ENCODE measurements at regions not wholly inside any gene's neighbourhood (a gene's known extent, or its start where the extent isn't known, plus 50 kb on each side); places are given as distances from the start of the nearest gene placed in this dataset.

GRCh38 chr3:166257715-166258114 lies 420.5 kb upstream of the BCHE start:
- Histone ChIP-seq H3K4me1 (ENCODE audit: control insufficient read depth, insufficient read depth, low read length) (no peaks in the 10 kb centered on the region), H3K4me3 (ENCODE audit: low read depth, low read length) (no peak overlapping the region), H3K36me3 (ENCODE audit: control insufficient read depth, insufficient read depth, low read length) (no peaks in the 10 kb centered on the region), H3K27me3 (ENCODE audit: control insufficient read depth, insufficient read depth, low read length) (no peaks in the 10 kb centered on the region), H3K27ac (ENCODE audit: low read depth, low read length) (no peak overlapping the region), H3K9me3 (ENCODE audit: control insufficient read depth, insufficient read depth, low read length) (no peaks in the 10 kb centered on the region)
- no peak for DNase-seq (ENCODE audit: low read depth in 4 of 6, low spot score in 6 of 6)
- WGBS (ENCODE audit: insufficient coverage): 93% methylated on average over 15 of the region's 16 CpGs

GRCh38 chr3:166248784-166249183 lies 411.6 kb upstream of the BCHE start:
- DNase-seq (ENCODE audit: low read depth in 4 of 6, low spot score in 6 of 6): no peak
- H3K4me1 ChIP-seq (ENCODE audit: control insufficient read depth, insufficient read depth, low read length): no peaks in the 10 kb centered on the region
- H3K27ac ChIP-seq (ENCODE audit: low read depth, low read length): no peak overlapping the region
- no peaks in the 10 kb centered on the region for H3K36me3 ChIP-seq (ENCODE audit: control insufficient read depth, insufficient read depth, low read length)
- 60% methylated on average over 3 of the region's 3 CpGs for WGBS (ENCODE audit: insufficient coverage)
- H3K9me3 ChIP-seq (ENCODE audit: control insufficient read depth, insufficient read depth, low read length): no peaks in the 10 kb centered on the region
- no peak overlapping the region for H3K4me3 ChIP-seq (ENCODE audit: low read depth, low read length)
- no peaks in the 10 kb centered on the region for H3K27me3 ChIP-seq (ENCODE audit: control insufficient read depth, insufficient read depth, low read length)

- no peaks in the 10 kb centered on the region for H3K9me3 ChIP-seq (ENCODE audit: control insufficient read depth, insufficient read depth, low read length)
Measured at GRCh38 chr3:166243511-166243910, 406.3 kb upstream of the BCHE start.

GRCh38 chr3:166223120-166223519 lies 385.9 kb upstream of the BCHE start:
- 100% methylated on average over 3 of the region's 3 CpGs for WGBS (ENCODE audit: insufficient coverage)
- no peaks in the 10 kb centered on the region for H3K4me1 ChIP-seq (ENCODE audit: control insufficient read depth, insufficient read depth, low read length)

More at GRCh38 chr3:166243511-166243910, 406.3 kb upstream of the BCHE start:
- no peak overlapping the region for H3K4me3 ChIP-seq (ENCODE audit: low read depth, low read length)
- peak in 1 of 6 donors; percentile 6 for DNase-seq (ENCODE audit: low read depth in 4 of 6, low spot score in 6 of 6)
- no peak overlapping the region for H3K27ac ChIP-seq (ENCODE audit: low read depth, low read length)
- no peaks in the 10 kb centered on the region for H3K4me1 ChIP-seq (ENCODE audit: control insufficient read depth, insufficient read depth, low read length)
- H3K36me3 ChIP-seq (ENCODE audit: control insufficient read depth, insufficient read depth, low read length): no peaks in the 10 kb centered on the region
- H3K27me3 ChIP-seq (ENCODE audit: control insufficient read depth, insufficient read depth, low read length): no peaks in the 10 kb centered on the region

GRCh38 chr3:166211451-166211850 lies 374.2 kb upstream of the BCHE start:
- Histone ChIP-seq H3K36me3 (ENCODE audit: control insufficient read depth, insufficient read depth, low read length) (no peaks in the 10 kb centered on the region), H3K27ac (ENCODE audit: low read depth, low read length) (no peak overlapping the region), H3K9me3 (ENCODE audit: control insufficient read depth, insufficient read depth, low read length) (no peaks in the 10 kb centered on the region), H3K4me3 (ENCODE audit: low read depth, low read length) (no peak overlapping the region), H3K4me1 (ENCODE audit: control insufficient read depth, insufficient read depth, low read length) (no peaks in the 10 kb centered on the region), H3K27me3 (ENCODE audit: control insufficient read depth, insufficient read depth, low read length) (no peaks in the 10 kb centered on the region)
- no CpG with 5 or more reads among the region's 4 CpGs for WGBS (ENCODE audit: insufficient coverage)
- no peak for DNase-seq (ENCODE audit: low read depth in 4 of 6, low spot score in 6 of 6)

More at GRCh38 chr3:166223120-166223519, 385.9 kb upstream of the BCHE start:
- Histone ChIP-seq H3K27ac (ENCODE audit: low read depth, low read length) (no peak overlapping the region), H3K9me3 (ENCODE audit: control insufficient read depth, insufficient read depth, low read length) (peaks cover 2% of the 10 kb centered on the region), H3K4me3 (ENCODE audit: low read depth, low read length) (no peak overlapping the region), H3K36me3 (ENCODE audit: control insufficient read depth, insufficient read depth, low read length) (no peaks in the 10 kb centered on the region), H3K27me3 (ENCODE audit: control insufficient read depth, insufficient read depth, low read length) (no peaks in the 10 kb centered on the region)
- DNase-seq (ENCODE audit: low read depth in 4 of 6, low spot score in 6 of 6): no peak

- no peaks in the 10 kb centered on the region for H3K36me3 ChIP-seq (ENCODE audit: control insufficient read depth, insufficient read depth, low read length)
- DNase-seq (ENCODE audit: low read depth in 4 of 6, low spot score in 6 of 6): no peak
- H3K9me3 ChIP-seq (ENCODE audit: control insufficient read depth, insufficient read depth, low read length): no peaks in the 10 kb centered on the region
- no peaks in the 10 kb centered on the region for H3K4me1 ChIP-seq (ENCODE audit: control insufficient read depth, insufficient read depth, low read length)
- WGBS (ENCODE audit: insufficient coverage): no CpG with 5 or more reads among the region's 1 CpG
- H3K27me3 ChIP-seq (ENCODE audit: control insufficient read depth, insufficient read depth, low read length): no peaks in the 10 kb centered on the region
- no peak overlapping the region for H3K27ac ChIP-seq (ENCODE audit: low read depth, low read length)
- H3K4me3 ChIP-seq (ENCODE audit: low read depth, low read length): no peak overlapping the region
Measured at GRCh38 chr3:166209701-166210100, 372.5 kb upstream of the BCHE start.

- H3K27me3 ChIP-seq (ENCODE audit: control insufficient read depth, insufficient read depth, low read length): no peaks in the 10 kb centered on the region
- WGBS (ENCODE audit: insufficient coverage): 96% methylated on average over 4 of the region's 7 CpGs
- H3K36me3 ChIP-seq (ENCODE audit: control insufficient read depth, insufficient read depth, low read length): no peaks in the 10 kb centered on the region
- no peaks in the 10 kb centered on the region for H3K4me1 ChIP-seq (ENCODE audit: control insufficient read depth, insufficient read depth, low read length)
- H3K27ac ChIP-seq (ENCODE audit: low read depth, low read length): no peak overlapping the region
- H3K9me3 ChIP-seq (ENCODE audit: control insufficient read depth, insufficient read depth, low read length): no peaks in the 10 kb centered on the region
- no peak for DNase-seq (ENCODE audit: low read depth in 4 of 6, low spot score in 6 of 6)
- no peak overlapping the region for H3K4me3 ChIP-seq (ENCODE audit: low read depth, low read length)
Measured at GRCh38 chr3:166205158-166205557, 367.9 kb upstream of the BCHE start.

- no peaks in the 10 kb centered on the region for H3K27me3 ChIP-seq (ENCODE audit: control insufficient read depth, insufficient read depth, low read length)
- no peaks in the 10 kb centered on the region for H3K36me3 ChIP-seq (ENCODE audit: control insufficient read depth, insufficient read depth, low read length)
- no peak overlapping the region for H3K27ac ChIP-seq (ENCODE audit: low read depth, low read length)
- H3K9me3 ChIP-seq (ENCODE audit: control insufficient read depth, insufficient read depth, low read length): no peaks in the 10 kb centered on the region
- H3K4me3 ChIP-seq (ENCODE audit: low read depth, low read length): no peak overlapping the region
- no peak for DNase-seq (ENCODE audit: low read depth in 4 of 6, low spot score in 6 of 6)
- H3K4me1 ChIP-seq (ENCODE audit: control insufficient read depth, insufficient read depth, low read length): no peaks in the 10 kb centered on the region
- 50% methylated on average over 2 of the region's 3 CpGs for WGBS (ENCODE audit: insufficient coverage)
Measured at GRCh38 chr3:166201476-166201875, 364.3 kb upstream of the BCHE start.

GRCh38 chr3:166199491-166199890 lies 362.3 kb upstream of the BCHE start:
- no peak overlapping the region for H3K4me3 ChIP-seq (ENCODE audit: low read depth, low read length)
- DNase-seq (ENCODE audit: low read depth in 4 of 6, low spot score in 6 of 6): no peak
- H3K27me3 ChIP-seq (ENCODE audit: control insufficient read depth, insufficient read depth, low read length): no peaks in the 10 kb centered on the region
- no peak overlapping the region for H3K27ac ChIP-seq (ENCODE audit: low read depth, low read length)
- no peaks in the 10 kb centered on the region for H3K36me3 ChIP-seq (ENCODE audit: control insufficient read depth, insufficient read depth, low read length)
- no peaks in the 10 kb centered on the region for H3K4me1 ChIP-seq (ENCODE audit: control insufficient read depth, insufficient read depth, low read length)
- no peaks in the 10 kb centered on the region for H3K9me3 ChIP-seq (ENCODE audit: control insufficient read depth, insufficient read depth, low read length)

- Histone ChIP-seq H3K27me3 (ENCODE audit: control insufficient read depth, insufficient read depth, low read length) (no peaks in the 10 kb centered on the region), H3K4me3 (ENCODE audit: low read depth, low read length) (no peak overlapping the region), H3K36me3 (ENCODE audit: control insufficient read depth, insufficient read depth, low read length) (no peaks in the 10 kb centered on the region), H3K27ac (ENCODE audit: low read depth, low read length) (no peak overlapping the region), H3K9me3 (ENCODE audit: control insufficient read depth, insufficient read depth, low read length) (no peaks in the 10 kb centered on the region), H3K4me1 (ENCODE audit: control insufficient read depth, insufficient read depth, low read length) (no peaks in the 10 kb centered on the region)
- 100% methylated on average over 1 of the region's 2 CpGs for WGBS (ENCODE audit: insufficient coverage)
- no peak for DNase-seq (ENCODE audit: low read depth in 4 of 6, low spot score in 6 of 6)
Measured at GRCh38 chr3:166195808-166196207, 358.6 kb upstream of the BCHE start.
